Astrocyte (in vitro differentiated cells and primary cell): ENCODE measurements at regions not wholly inside any gene's neighbourhood (a gene's known extent, or its start where the extent isn't known, plus 50 kb on each side); places are given as distances from the start of the nearest gene placed in this dataset.

Experiments
- DNase-seq: peaks from one replicate; pipeline ENCODE4 v3.0.0-alpha.2; 2010; ENCODE audit warnings: low read depth
- FAIRE-seq: peaks from 2 replicates; lab custom pipeline; 2011; peaks lifted over from hg19 to GRCh38; lab: Jason Lieb, UNC
- H2AFZ ChIP-seq: 2 replicates; pipeline ENCODE4 v1.6.0; 2012; ENCODE audit warnings: low read depth, low read length, inconsistent platforms
- H3K27ac ChIP-seq: 2 replicates; pipeline ENCODE4 v1.5.1; 2011; ENCODE audit warnings: low read depth, low read length, inconsistent platforms
- H3K27me3 ChIP-seq: 2 replicates; pipeline ENCODE4 v1.6.0; 2011; ENCODE audit warnings: low read length, inconsistent platforms; ENCODE audit not compliant: insufficient read depth
- H3K36me3 ChIP-seq: 2 replicates; pipeline ENCODE4 v1.5.1; 2011; ENCODE audit warnings: low read length, inconsistent platforms; ENCODE audit not compliant: insufficient read depth
- H3K4me1 ChIP-seq: 2 replicates; pipeline ENCODE4 v1.5.1; 2011; ENCODE audit warnings: low read length, inconsistent platforms; ENCODE audit not compliant: insufficient read depth
- H3K4me2 ChIP-seq: 2 replicates; pipeline ENCODE4 v1.6.0; 2012; ENCODE audit warnings: low read length, inconsistent platforms
- H3K4me3 ChIP-seq: 2 replicates; pipeline ENCODE4 v1.5.1; 2011; ENCODE audit warnings: low read depth, mild to moderate bottlenecking, low read length, inconsistent platforms; ENCODE audit not compliant: insufficient read depth
- H3K79me2 ChIP-seq: 2 replicates; pipeline ENCODE4 v1.6.0; 2012; ENCODE audit warnings: mild to moderate bottlenecking, low read length, inconsistent platforms; ENCODE audit not compliant: insufficient read depth
- H3K9ac ChIP-seq: 2 replicates; pipeline ENCODE4 v1.6.0; 2012; ENCODE audit warnings: mild to moderate bottlenecking, low read length, inconsistent platforms
- H3K9me3 ChIP-seq: 2 replicates; pipeline ENCODE4 v1.5.1; 2012; ENCODE audit warnings: low read depth, mild to moderate bottlenecking, low read length, inconsistent platforms; ENCODE audit not compliant: insufficient read depth
- H4K20me1 ChIP-seq: 2 replicates; pipeline ENCODE4 v1.6.0; 2012; ENCODE audit warnings: low read length, inconsistent platforms; ENCODE audit not compliant: insufficient read depth
- H3K27ac Mint-ChIP-seq: one replicate; pipeline ENCODE4 v1.8.0; 2021; ENCODE audit warnings: mild to moderate bottlenecking, mixed read lengths; ENCODE audit not compliant: unreplicated experiment
- H3K27me3 Mint-ChIP-seq: one replicate; pipeline ENCODE4 v1.8.0; 2021; ENCODE audit warnings: low read depth, mixed read lengths; ENCODE audit not compliant: unreplicated experiment
- H3K36me3 Mint-ChIP-seq: one replicate; pipeline ENCODE4 v1.8.0; 2021; ENCODE audit warnings: low read depth, mixed read lengths; ENCODE audit not compliant: unreplicated experiment
- H3K4me1 Mint-ChIP-seq: one replicate; pipeline ENCODE4 v1.8.0; 2021; ENCODE audit warnings: low read depth, mixed read lengths; ENCODE audit not compliant: unreplicated experiment
- H3K4me3 Mint-ChIP-seq: one replicate; pipeline ENCODE4 v1.8.0; 2021; ENCODE audit warnings: mild to moderate bottlenecking, moderate library complexity, mixed read lengths; ENCODE audit not compliant: unreplicated experiment
- H3K9me3 Mint-ChIP-seq: one replicate; pipeline ENCODE4 v1.8.0; 2021; ENCODE audit warnings: mild to moderate bottlenecking, mixed read lengths; ENCODE audit not compliant: unreplicated experiment
- CTCF ChIP-seq: IDR thresholded peaks from 2 replicates; pipeline ENCODE4 v1.5.1; 2011; ENCODE audit warnings: low read depth, mild to moderate bottlenecking, inconsistent platforms, low read length, moderate library complexity; ENCODE audit not compliant: insufficient read depth
- EZH2 ChIP-seq: IDR thresholded peaks from 2 replicates; pipeline ENCODE4 v1.6.1; 2012; ENCODE audit warnings: mild to moderate bottlenecking, low read length, inconsistent platforms; ENCODE audit not compliant: insufficient read depth

GRCh38 chr18:68270017-68270416 lies 444.9 kb downstream of the TMX3 start:
- Histone ChIP-seq H3K4me1 (no peaks in the 10 kb centered on the region), H4K20me1 (no peaks in the 10 kb centered on the region), H2AFZ (no peak overlapping the region), H3K27me3 (no peaks in the 10 kb centered on the region), H3K27ac (no peak overlapping the region), H3K79me2 (no peaks in the 10 kb centered on the region), H3K4me2 (no peak overlapping the region), H3K9me3 (no peaks in the 10 kb centered on the region), H3K9ac (no peak overlapping the region), H3K36me3 (no peaks in the 10 kb centered on the region), H3K4me3 (no peak overlapping the region)
- H3K27ac Mint-ChIP-seq, result no peak overlapping the region
- no peak for TF ChIP-seq CTCF
- no peak for TF ChIP-seq EZH2
- no peaks in the 10 kb centered on the region for H3K27me3 Mint-ChIP-seq
- DNase-seq, result no peak
- peak; percentile 17 for FAIRE-seq
- no peaks in the 10 kb centered on the region for H3K9me3 Mint-ChIP-seq
- peaks cover 8% of the 10 kb centered on the region for H3K4me1 Mint-ChIP-seq
- H3K36me3 Mint-ChIP-seq, result no peaks in the 10 kb centered on the region
- no peak overlapping the region for H3K4me3 Mint-ChIP-seq

- TF ChIP-seq EZH2, result no peak
- TF ChIP-seq CTCF, result no peak
- Histone ChIP-seq H3K27me3 (no peaks in the 10 kb centered on the region), H4K20me1 (no peaks in the 10 kb centered on the region), H3K4me2 (no peak overlapping the region), H3K9me3 (no peaks in the 10 kb centered on the region), H3K4me1 (peaks cover 10% of the 10 kb centered on the region), H3K36me3 (no peaks in the 10 kb centered on the region), H3K79me2 (no peaks in the 10 kb centered on the region), H3K9ac (no peak overlapping the region), H2AFZ (no peak overlapping the region), H3K27ac (no peak overlapping the region), H3K4me3 (no peak overlapping the region)
- no peak overlapping the region for H3K4me3 Mint-ChIP-seq
- H3K4me1 Mint-ChIP-seq, result peaks cover 16% of the 10 kb centered on the region
- peak; percentile 70 for DNase-seq
- no peak overlapping the region for H3K27ac Mint-ChIP-seq
- peak; percentile 87 for FAIRE-seq
- no peaks in the 10 kb centered on the region for H3K9me3 Mint-ChIP-seq
- H3K36me3 Mint-ChIP-seq, result no peaks in the 10 kb centered on the region
- H3K27me3 Mint-ChIP-seq, result no peaks in the 10 kb centered on the region
These were observed 447.3 kb downstream of the TMX3 start for GRCh38 chr18:68267583-68267982.

- no peaks in the 10 kb centered on the region for H3K9me3 Mint-ChIP-seq
- peak overlapping the region; percentile 73 for H3K27ac ChIP-seq
These were observed 451.4 kb downstream of the TMX3 start for GRCh38 chr18:68263481-68263880.

More at GRCh38 chr18:68263481-68263880, 451.4 kb downstream of the TMX3 start:
- Mint-ChIP-seq H3K4me3 (no peak overlapping the region), H3K27me3 (no peaks in the 10 kb centered on the region), H3K27ac (peak overlapping the region; percentile 53), H3K36me3 (no peaks in the 10 kb centered on the region), H3K4me1 (peaks cover 18% of the 10 kb centered on the region)
- Histone ChIP-seq H3K79me2 (no peaks in the 10 kb centered on the region), H3K9ac (peak overlapping the region; percentile 37), H3K4me2 (peak overlapping the region; percentile 66), H3K9me3 (no peaks in the 10 kb centered on the region), H3K36me3 (no peaks in the 10 kb centered on the region), H3K4me3 (no peak overlapping the region), H3K27me3 (no peaks in the 10 kb centered on the region), H4K20me1 (no peaks in the 10 kb centered on the region), H2AFZ (no peak overlapping the region), H3K4me1 (peaks cover 12% of the 10 kb centered on the region)
- TF ChIP-seq CTCF, result no peak
- no peak for TF ChIP-seq EZH2
- FAIRE-seq (peak; percentile 74), DNase-seq (peak; percentile 73)
